Skeletal muscle tissue (tissue), 3 donors: ENCODE measurements at regions not wholly inside any gene's neighbourhood (a gene's known extent, or its start where the extent isn't known, plus 50 kb on each side); places are given as distances from the start of the nearest gene placed in this dataset.
A peak's percentile ranks its signal among the peaks of the same experiment; 100 is the strongest.

Experiments
- H3K27ac ChIP-seq: one replicate; pipeline ENCODE4 v1.7.0; 2013; ENCODE audit warnings: mild to moderate bottlenecking, low read depth, low read length, inconsistent platforms
- H3K27me3 ChIP-seq, 3 donors: one replicate each; pipeline ENCODE4 v1.7.0; 2013; ENCODE audit warnings: low read length in 3 of 3; ENCODE audit not compliant: control insufficient read depth in 3 of 3, insufficient read depth in 3 of 3
- H3K36me3 ChIP-seq, 3 donors: one replicate each; pipeline ENCODE4 v1.7.0; 2013; ENCODE audit warnings: low read length in 3 of 3; ENCODE audit not compliant: control insufficient read depth in 3 of 3, insufficient read depth in 3 of 3
- H3K4me1 ChIP-seq, 3 donors: one replicate each; pipeline ENCODE4 v1.7.0; 2013; ENCODE audit warnings: low read length in 3 of 3, mild to moderate bottlenecking in 3 of 3; ENCODE audit not compliant: control insufficient read depth in 3 of 3, insufficient read depth in 3 of 3
- H3K4me3 ChIP-seq, 3 donors: one replicate each; pipeline ENCODE4 v1.7.0; 2013; ENCODE audit warnings: low read length in 3 of 3
- H3K9ac ChIP-seq, 3 donors: one replicate each; pipeline ENCODE4 v1.7.0; 2013; ENCODE audit warnings: low read length in 3 of 3, mild to moderate bottlenecking in 3 of 3, moderate library complexity in 2 of 3, low read depth in 1 of 3
- H3K9me3 ChIP-seq, 3 donors: one replicate each; pipeline ENCODE4 v1.7.0; 2013; ENCODE audit warnings: low read length in 3 of 3; ENCODE audit not compliant: control insufficient read depth in 3 of 3
- donor health status: Osteomylitis.

- Histone ChIP-seq H3K27ac (no peak overlapping the region), H3K4me1 (no peaks in the 10 kb centered on the region), H3K36me3 (no peaks in the 10 kb centered on the region), H3K9ac (no peak overlapping the region), H3K9me3 (no peaks in the 10 kb centered on the region), H3K27me3 (no peaks in the 10 kb centered on the region), H3K4me3 (no peak overlapping the region)
Observed at GRCh38 chr5:118728191-118728590, 260.2 kb downstream of the DTWD2 start.

DNA sequence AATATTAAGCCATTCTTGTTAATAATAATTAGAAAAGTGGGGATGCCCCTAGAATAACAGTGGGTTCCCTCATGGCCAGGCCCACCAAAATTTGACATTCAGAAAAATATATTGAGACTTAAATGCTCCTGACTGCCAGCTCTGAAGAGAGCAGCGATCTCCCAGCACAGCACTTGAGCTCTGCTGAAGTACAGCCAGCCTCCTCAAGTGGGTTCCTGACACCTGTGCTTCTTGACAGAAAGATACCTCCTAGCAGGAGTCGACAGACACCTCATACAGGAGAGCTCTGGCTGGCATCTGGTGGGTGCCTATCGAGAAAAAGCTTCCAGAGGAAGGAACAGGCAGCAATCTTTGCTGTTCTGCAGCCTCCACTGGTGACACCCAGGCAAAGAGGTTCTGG is 261.5 kb downstream of the DTWD2 start:
- Histone ChIP-seq H3K9ac (no peak overlapping the region), H3K36me3 (no peaks in the 10 kb centered on the region), H3K4me3 (no peak overlapping the region), H3K4me1 (no peaks in the 10 kb centered on the region), H3K27me3 (no peaks in the 10 kb centered on the region), H3K27ac (no peak overlapping the region), H3K9me3 (no peaks in the 10 kb centered on the region)

DNA sequence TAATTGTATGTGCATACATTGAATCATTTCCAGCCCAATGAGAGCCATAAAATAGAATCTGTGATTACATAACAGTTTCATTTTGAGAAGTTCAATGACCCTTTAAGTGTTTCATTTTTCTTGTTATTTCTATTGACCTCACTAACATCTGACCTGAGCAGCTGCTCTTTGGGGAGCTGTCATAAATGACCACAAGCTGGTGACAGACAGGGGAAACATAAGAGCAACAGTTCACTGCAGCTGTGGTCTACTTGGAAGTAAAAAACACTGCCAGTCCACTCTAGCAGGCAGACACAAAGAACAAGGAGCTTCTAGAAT is 265.4 kb downstream of the DTWD2 start:
- no peaks in the 10 kb centered on the region for H3K4me1 ChIP-seq
- H3K9ac ChIP-seq = no peak overlapping the region
- H3K9me3 ChIP-seq = no peaks in the 10 kb centered on the region
- no peak overlapping the region for H3K4me3 ChIP-seq
- H3K27me3 ChIP-seq = no peaks in the 10 kb centered on the region
- no peaks in the 10 kb centered on the region for H3K36me3 ChIP-seq
- no peak overlapping the region for H3K27ac ChIP-seq

- Histone ChIP-seq H3K4me3 (no peak overlapping the region), H3K27ac (no peak overlapping the region), H3K36me3 (no peaks in the 10 kb centered on the region), H3K9ac (no peak overlapping the region), H3K9me3 (no peaks in the 10 kb centered on the region), H3K4me1 (no peaks in the 10 kb centered on the region), H3K27me3 (no peaks in the 10 kb centered on the region)
Observed at GRCh38 chr5:118722122-118723020, 266.0 kb downstream of the DTWD2 start.

DNA sequence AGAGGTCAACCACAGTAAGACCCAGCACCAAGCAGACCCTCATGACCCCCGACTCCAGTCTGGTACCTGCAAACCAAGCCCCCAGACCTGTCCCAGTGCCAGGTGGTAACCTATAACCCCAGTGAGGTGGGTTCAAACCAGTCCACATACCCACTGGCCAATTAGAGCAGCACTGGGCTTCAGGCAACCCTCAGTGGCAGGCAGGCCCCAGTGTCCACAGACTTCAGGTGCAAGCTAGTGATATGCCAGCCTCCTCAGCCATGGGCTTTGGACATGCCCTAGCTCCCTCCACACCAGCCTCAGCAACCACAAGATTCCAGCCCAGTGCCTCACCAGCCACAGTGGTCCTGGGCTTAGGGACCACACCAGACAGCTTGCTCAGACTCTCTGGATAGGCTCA is 276.6 kb downstream of the DTWD2 start:
- H3K27me3 ChIP-seq = no peaks in the 10 kb centered on the region
- peak overlapping the region in 1 of 3 donors; percentile 13 for H3K4me3 ChIP-seq
- H3K9me3 ChIP-seq = no peaks in the 10 kb centered on the region
- H3K9ac ChIP-seq = no peak overlapping the region
- H3K36me3 ChIP-seq = no peaks in the 10 kb centered on the region
- H3K4me1 ChIP-seq = no peaks in the 10 kb centered on the region
- no peak overlapping the region for H3K27ac ChIP-seq

GRCh38 chr5:118705959-118706667 is 282.2 kb downstream of the DTWD2 start:
- H3K36me3 ChIP-seq = no peaks in the 10 kb centered on the region
- no peak overlapping the region for H3K4me3 ChIP-seq
- H3K9me3 ChIP-seq = no peaks in the 10 kb centered on the region
- H3K9ac ChIP-seq = no peak overlapping the region
- no peaks in the 10 kb centered on the region for H3K4me1 ChIP-seq
- no peak overlapping the region for H3K27ac ChIP-seq
- H3K27me3 ChIP-seq = no peaks in the 10 kb centered on the region

DNA sequence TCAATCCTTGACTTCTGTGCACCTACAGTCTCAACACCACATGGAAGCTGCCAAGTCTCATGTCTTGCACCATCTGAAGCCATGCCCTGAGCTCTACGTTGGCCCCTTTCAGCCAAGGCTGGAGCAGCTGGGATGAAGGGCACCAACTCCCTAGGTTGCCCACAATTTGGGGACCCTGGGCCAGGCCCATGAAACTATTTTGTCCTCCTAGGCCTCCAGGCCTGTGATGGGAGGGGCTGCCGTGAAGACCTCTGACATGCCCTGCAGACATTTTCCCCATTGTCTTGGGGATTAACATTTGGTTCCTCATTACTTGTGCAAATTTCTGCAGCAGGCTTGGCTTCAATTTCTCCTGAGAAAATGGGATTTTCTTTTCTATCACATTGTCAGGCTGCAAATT is 285.1 kb downstream of the DTWD2 start:
- Histone ChIP-seq H3K9ac (no peak overlapping the region), H3K4me3 (no peak overlapping the region), H3K27me3 (no peaks in the 10 kb centered on the region), H3K36me3 (no peaks in the 10 kb centered on the region), H3K9me3 (no peaks in the 10 kb centered on the region), H3K27ac (no peak overlapping the region), H3K4me1 (no peaks in the 10 kb centered on the region)

- no peak overlapping the region for H3K4me3 ChIP-seq
- H3K36me3 ChIP-seq = no peaks in the 10 kb centered on the region
Observed at GRCh38 chr5:118701791-118702190, 286.6 kb downstream of the DTWD2 start.

GRCh38 chr5:118700510-118700909 is 287.8 kb downstream of the DTWD2 start:
- Histone ChIP-seq H3K27me3 (no peaks in the 10 kb centered on the region), H3K36me3 (no peaks in the 10 kb centered on the region), H3K4me3 (no peak overlapping the region), H3K27ac (no peak overlapping the region), H3K4me1 (no peaks in the 10 kb centered on the region), H3K9ac (no peak overlapping the region), H3K9me3 (no peaks in the 10 kb centered on the region)

More at GRCh38 chr5:118701791-118702190, 286.6 kb downstream of the DTWD2 start:
- H3K4me1 ChIP-seq = no peaks in the 10 kb centered on the region
- no peak overlapping the region for H3K9ac ChIP-seq
- no peaks in the 10 kb centered on the region for H3K9me3 ChIP-seq
- H3K27ac ChIP-seq = no peak overlapping the region
- H3K27me3 ChIP-seq = no peaks in the 10 kb centered on the region

DNA sequence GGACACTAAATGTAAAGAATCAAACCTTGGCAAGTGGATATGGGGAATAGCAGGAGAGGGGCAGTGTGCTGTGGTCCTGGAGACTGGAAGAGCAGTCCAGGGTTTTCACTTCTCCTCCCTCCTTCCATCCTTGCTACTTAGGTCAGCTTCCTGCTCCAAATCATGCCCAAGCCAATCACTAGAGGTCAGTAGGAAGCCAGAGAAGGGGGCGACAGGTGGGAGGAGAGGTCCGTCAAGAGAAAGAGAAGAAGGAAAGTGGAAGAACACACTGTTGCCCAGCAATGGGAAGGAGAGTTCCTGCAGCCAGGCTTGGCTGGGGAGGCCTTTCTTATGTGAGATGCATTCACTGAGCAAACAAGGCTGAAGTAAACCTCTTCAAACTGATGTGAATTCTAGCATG is 289.6 kb downstream of the DTWD2 start:
- no peaks in the 10 kb centered on the region for H3K27me3 ChIP-seq
- no peak overlapping the region for H3K4me3 ChIP-seq
- H3K36me3 ChIP-seq = no peaks in the 10 kb centered on the region
- no peaks in the 10 kb centered on the region for H3K4me1 ChIP-seq
- H3K9ac ChIP-seq = no peak overlapping the region
- H3K27ac ChIP-seq = no peak overlapping the region
- no peaks in the 10 kb centered on the region for H3K9me3 ChIP-seq
